ENCODE measurements at regions not wholly inside any gene's neighbourhood (a gene's known extent, or its start where the extent isn't known, plus 50 kb on each side); places are given as distances from the start of the nearest gene placed in this dataset.
"Not testable (repeated sequence)": the region's sequence is repeated elsewhere in the genome, so short reads cannot be mapped to it uniquely, and the experiment has no call there.

DNA sequence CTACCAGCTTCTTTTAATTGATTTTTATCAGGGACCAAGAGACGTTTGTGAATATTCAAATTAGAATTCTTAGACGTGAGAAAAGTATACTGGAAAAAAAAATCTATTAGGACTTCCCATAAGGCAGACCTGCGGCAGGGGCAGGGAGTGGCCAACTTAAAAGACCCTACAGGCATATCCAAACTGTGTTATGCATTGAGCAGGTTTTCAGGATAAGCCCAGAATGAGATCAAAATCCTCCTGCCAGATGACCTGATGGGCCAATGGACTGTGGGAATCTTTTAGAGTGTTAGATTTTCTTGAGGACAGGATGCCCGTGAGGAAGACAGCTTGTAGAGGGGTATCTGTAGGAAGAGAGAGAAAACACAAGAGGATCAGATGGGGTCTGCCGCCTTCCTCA lies 391.5 kb downstream of the CD83 start:
- DNase-seq: no peak

DNA sequence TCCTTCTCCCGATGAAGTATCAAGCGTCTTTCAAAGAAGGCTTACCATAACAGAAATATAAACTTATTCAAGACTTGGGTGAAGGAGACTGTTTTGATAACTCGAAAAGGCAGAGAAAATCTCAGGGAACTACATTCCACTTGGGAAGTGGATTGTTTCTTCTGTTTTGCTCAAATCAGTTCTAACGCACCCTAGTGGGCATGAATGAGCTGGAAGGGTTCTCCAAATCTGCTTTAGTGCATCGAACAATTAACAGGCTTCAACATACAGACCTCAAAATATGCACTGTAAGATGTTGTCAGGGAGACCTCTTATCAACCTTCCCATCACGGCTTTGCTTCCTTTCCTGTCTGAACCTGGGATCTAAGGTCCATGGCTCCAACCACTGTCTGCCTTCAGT lies 392.5 kb downstream of the CD83 start:
- DNase-seq: no peak

DNA sequence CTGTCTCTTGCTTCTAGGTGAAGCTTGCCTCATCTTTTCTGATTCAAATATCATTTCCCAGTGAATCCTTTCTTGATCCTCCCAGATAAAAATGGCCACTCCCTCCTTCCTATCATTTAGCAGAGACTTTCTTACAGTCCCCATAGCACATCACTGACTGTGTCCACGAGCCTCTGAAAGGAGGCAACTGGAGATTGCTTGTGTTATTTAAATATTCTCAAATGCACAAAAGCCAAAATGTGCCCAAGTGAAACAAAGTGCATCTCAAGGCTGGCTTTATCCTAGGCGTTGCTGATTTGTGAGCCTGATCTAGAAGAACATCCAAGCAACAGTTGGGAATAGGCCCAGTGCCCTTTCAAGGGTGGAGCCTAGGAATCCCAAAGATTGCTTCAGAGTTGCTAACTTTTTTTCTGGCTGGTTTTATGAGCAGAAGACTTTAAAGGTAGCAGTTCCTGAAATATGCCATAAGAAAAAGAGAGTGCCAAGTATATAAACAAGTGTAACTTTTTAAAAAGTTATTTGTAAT lies 393.6 kb downstream of the CD83 start:
- no peak for DNase-seq

DNA sequence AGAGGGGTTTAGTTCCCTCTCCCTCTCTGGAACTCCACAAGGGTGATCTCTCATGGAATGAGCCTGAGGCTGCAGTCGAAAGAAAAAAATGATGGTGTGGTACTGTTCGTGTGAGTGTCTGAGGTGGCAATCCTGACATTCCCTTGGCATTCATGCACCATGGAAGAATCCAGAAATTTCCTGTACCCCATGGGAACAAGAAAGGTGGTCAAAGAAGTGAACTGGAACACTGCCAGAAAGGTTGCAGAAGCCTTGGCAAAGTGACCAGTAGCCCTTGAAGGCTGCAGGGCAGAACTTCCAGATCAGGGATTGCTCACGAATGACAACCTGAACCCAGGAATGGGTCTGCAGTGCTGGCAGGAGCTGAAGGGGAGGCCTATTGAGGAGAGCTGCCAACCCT lies 394.7 kb downstream of the CD83 start:
- no peak for DNase-seq

DNA sequence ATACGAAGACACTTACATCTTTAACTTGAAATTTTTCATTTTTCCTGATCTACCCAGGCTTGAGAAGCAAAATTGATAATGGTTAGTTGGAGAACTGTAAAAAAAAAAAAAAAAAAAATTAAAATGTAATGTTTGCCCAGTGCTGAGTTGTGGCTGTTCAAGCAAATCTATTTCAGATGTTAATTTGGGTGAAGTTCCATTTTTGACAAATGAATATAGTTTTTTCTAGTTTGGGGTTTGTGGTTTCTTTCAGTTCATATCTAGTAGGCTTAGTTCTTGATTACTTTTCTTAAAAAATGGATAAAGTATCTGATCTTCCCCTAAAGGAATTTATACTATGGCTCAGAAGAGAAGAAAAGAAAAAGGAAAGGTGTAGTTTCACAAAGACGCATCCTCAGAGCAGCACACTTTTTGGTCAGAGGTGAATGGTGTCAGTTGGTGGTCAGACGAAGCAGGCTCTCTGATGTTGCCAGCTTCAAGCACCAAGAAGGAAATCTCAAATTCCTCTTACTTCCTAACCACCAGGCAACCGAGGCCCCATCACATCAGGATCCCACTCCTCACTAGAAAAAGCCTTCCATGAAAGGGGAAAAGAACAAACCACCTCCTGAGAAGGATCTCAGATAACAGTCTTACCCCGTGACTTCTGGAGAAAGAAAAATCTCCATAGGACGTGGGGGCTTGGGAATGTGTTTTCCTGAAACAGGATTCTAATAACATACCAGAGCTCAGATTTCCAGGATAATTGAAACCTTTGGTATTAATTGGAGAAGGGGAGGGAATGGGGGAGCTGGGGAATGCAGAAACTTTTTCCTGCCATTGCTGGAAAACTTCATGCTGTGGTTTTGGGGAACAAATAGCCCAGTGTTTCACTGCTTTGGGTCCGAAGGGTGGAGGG lies 396.2 kb downstream of the CD83 start:
- no peak for DNase-seq

DNA sequence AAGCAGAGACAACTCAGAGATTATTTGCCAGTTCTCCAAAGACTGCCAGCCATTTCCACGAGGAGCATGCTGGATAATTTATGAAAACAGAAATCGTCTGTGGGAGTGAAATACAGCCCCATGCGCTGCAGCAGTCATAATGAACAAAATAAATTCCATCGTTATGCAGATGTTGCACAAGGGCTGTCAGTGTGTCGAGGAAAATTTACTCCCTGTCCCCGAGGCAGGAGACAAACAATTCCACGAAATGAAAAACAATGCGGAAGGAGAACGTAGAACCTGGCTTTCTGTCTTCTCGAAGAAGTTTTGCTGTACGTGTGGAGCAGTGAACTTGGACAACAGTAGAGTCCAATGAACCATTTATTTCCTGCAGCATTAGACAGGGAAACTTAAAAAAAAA lies 399.4 kb downstream of the CD83 start:
- DNase-seq: no peak

DNA sequence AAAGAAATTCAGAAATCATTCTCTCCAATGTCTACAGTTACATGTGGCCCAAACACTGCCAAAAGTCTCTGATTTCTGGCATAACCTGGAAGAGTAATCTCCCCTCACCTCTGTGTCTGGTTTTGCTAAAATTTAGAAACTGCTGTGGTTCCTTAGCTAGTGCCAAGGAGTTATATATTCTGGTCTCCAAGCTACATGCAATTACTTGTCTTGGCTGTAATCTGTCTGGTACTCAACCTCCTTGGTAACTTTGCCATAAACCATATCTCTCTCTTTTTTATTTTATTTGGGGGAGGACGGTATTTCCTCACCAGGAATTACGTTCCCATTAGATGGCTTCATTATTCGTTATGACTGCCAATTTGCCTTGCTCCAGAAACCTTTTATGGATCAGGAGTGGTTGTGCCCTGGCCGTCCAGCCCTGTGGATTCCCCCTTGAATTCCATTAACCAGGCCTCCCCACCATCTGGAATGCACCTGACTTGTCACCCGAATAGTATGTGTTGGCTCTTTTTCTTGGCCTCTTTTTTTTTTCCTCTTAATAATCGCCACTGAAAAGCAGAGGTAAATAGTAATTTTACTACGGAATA lies 400.0 kb downstream of the CD83 start:
- no peak for DNase-seq

DNA sequence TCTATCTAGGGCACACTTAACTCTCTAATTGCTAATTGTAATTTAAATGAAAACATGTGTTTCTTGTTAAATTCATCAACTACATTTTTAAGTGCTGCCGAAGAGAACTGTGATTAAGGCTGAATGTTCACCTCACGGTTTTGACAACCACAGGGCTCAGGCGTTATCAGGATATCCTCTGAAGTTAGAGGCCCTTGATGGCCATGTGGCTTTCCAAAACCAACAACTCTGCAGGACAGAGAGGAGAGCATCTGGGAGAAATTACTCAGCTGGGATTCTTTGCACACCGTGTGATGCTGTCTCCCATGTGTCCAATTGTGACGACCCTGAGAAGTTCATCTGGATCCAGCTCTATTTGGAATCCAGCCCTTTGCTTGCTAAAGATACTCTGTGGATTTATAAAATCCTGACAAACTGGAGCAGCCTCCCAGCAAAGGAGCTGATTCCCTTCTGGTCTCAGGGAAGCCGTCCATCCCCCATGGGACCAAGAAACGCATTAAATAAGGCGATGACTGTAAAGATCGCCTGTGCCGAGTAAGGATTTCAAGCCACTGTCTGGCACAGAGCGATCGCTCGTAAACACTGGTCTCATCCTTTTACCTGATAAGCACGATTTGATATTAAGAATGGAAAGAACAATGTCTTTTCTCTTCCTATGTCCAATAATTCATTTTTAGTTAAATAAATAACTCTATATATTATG lies 401.1 kb downstream of the CD83 start:
- DNase-seq: no peak

DNA sequence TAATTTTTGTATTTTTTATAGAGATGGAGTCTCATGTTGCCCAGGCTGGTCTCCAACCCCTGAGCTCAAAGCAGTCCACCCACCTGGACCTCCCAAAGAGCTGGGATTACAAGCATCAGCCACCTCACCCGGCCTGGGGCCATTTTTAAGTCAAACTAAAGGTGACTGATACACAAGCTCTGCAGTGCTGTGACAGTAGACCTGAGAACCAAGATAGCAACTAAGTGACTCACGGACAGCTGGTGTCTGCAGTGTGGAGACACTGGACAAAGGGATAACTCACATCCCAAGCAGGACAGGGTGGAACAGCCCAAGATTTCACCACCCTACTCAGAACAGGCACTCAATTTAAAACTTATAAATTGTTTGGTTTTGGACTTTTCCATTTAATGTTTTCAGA lies 402.5 kb downstream of the CD83 start:
- no peak for DNase-seq

DNA sequence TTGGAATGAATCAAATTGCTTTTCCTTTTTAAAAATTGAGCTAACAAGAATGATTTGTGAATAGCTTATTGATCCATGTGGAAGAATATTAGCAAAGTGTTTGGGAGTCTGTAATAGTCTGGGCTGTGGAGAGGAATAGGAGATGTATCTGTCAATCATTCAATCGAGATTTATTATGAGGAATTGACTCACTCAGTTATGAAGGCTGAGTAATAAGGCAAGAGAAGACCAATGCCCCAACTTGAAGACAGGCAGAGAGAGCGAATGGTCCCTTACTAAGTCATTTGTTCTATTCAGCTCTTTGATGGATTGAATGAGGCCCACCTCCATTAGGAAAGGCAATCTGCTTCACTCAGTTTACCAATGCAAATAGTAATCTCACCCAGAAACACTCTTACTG lies 403.0 kb downstream of the CD83 start:
- DNase-seq: no peak

DNA sequence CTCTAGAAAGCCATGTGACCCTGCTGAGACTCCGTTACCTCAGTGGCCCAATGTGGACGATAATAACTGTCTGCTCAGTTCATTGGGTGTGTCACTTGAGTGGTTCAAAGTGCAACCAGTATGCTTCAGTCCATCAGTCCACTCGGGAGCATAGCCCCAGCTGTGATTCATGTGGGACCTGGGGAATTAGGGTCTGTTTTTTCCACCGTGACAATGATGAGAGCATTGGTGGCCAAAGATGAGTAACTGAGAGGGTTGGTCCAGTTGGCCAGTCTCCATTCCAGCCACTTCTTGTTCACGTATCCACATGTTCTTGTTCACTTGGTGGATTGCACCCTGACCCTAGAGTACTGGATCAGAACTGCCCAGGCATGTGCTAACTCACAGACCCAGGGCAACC lies 403.6 kb downstream of the CD83 start:
- no peak for DNase-seq

DNA sequence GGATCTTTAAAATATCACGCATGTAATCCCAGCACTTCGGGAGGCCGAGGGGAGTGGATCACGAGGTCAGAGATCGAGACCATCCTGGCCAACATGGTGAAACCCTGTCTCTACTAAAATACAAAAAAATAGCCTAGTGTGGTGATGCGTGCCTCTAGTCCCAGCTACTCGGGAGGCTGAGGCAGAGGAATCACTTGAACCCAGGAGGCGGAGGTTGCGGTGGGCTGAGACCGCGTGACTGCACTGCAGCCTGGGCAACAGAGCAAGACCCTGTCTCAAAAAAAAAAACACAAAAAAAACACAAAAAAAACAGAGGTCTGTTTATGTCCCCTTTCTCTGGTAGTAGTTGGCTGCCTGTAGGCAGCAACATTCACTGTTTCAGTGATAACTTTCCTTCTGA lies 404.3 kb downstream of the CD83 start:
- not testable (repeated sequence) for DNase-seq

DNA sequence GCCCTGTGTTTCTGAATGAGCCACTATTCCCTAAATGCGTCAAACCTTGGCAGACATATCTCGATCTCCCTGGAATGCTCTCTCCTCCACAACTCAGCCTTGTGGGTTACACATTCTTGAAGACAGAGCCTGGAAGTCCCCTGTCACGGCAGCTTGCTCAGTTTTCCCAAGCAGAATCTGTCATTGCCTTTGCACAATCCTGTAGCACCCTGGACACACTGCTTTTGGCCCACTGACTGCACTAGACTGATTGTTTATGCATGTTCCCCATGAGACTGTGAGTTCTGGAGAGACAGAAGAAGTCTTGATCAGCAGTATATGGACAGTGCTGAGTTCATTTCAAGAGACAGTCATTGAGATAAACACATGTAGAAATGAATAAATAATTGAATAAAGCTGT lies 406.7 kb downstream of the CD83 start:
- DNase-seq: no peak

DNA sequence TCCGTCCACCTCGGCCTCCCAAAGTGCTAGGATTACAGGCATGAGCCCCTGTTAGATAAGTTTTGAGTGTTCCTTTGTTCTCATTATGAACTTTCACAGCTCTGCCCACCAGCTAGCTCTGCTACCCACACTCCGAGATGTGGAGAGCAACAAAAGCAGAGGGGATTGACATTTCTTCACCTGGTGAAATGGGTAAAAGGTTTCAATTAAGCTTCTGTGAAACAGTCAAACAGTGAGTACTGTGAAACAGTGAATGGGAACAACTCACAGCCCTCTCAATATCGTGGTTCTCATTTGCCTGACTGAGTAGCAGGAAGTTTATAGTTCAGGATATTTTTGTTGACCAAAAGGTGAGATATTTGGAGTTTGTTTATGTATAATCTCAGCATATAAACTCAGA lies 412.8 kb downstream of the CD83 start:
- DNase-seq: no peak

DNA sequence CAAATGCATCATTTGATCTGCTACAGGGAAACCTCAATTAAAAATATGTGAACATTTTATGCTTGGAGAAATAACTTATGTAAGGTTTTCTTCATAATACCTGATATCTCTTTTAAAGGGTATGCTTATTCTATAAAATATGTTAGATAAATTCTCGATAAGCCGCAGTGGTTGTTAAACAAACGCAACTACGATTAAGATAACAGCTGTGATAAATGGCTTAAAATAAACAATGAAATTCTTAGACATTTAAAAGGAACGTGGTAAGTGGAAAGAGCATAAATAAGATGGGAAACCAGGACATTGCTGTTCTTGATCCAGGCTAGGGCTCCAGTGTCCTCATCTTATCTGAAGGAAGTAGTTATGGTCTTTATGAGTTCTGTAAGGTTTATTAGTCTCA lies 415.9 kb downstream of the CD83 start:
- no peak for DNase-seq

DNA sequence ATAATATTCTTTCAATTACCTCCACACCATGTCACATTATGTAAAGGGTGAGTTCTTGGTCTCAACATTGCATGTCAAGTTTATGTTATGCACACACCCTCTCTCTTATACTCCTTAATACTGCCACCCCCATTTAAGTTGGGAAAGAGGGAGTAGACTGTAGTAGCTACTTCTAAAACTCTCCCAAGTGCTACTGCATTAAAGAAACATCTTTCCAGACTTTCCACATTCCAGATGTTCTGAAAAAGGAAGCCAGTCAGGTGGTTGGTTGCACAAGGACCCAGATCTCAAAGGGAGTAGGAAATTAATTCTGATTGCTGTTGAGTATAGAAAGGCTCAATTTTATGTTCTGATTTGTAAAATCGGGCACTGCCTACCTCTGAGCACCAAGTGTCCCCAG lies 419.5 kb downstream of the CD83 start:
- DNase-seq: no peak

DNA sequence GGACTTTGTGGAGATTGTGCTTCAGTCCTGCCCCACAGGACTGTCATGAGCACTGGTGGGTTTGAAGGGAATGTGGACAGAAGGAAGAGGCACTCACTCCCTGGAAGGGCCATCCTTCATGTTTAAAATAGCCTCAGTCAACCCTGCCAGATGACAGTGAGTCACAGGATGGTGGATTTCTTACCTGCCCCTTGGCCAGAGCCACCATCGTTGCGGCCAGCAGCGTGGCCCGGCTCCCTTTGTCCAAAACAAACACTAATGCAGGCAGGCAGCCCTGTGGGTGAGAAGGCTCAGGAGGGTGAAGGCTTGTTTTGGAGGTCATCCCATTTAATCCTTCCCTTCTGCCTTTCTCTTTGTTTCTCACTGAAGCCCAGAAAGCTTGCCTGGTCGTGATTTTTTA lies 422.7 kb downstream of the CD83 start:
- no peak for DNase-seq

DNA sequence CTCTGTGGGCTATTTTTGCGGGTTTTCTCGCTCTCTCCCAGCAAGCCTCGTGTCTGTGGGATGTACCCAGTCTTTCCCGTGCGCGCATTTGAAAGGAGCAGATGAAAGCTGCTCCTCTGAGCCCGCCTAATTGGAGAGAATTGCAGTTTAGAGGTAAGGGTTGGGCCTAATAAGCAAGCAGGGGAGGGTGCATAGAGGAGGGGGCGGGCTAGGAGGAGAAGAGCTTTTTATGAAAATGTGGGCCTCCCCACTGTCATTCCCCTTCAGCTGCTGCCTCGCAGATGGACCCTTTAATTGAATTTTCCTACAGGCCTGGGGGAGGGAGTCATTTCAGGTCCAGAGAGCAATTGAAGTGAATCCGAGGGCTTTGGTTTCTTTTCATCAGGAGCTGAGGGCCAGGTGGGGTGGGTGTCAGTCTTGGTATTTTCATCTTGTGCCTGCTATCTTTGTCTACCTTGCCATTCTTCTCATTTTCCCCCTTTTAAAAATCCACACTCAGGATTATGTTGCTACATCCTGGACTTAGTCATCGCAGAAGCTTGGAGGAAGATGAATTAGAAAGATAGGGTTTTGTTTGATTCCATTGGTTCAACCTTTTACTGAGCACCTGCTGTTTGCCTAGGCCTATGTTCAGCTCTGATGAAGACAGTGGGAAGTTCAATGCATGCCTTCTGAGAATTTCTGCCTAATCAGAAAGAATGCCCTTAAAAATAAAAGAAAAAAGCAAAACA lies 423.4 kb downstream of the CD83 start:
- no peak for DNase-seq

DNA sequence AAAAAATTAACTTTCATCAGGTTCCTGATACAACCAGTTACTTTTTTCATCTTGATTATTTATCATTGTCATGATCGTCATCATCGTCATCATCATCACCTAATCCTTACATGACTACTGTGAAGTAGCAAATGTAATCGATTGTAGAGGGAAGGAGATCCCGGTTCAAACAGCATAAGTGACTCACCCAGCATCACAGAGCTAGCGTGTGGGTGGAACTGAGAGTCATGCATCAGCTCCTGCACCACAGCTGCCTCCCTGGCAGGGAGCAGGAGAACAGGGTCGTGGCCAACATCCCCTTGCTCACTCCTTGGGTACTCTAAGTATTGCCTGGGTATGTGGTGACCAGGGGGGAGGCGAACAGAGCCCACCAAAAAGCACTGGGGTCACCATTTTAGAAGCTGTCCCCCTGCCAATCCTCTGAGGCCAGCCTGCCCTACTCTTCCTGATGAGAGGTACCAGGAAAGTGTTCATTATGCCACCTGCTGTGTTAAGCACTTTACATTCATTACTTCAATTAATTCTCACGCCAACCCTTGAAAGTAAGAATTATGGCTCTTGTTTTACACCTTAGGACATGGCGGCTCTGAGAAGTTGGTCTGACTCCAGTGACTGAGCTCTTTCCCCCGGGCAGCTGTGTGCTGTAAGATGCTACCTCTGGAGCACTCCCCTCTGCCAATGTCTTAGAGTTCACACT lies 425.2 kb downstream of the CD83 start:
- DNase-seq: peak; percentile 66

DNA sequence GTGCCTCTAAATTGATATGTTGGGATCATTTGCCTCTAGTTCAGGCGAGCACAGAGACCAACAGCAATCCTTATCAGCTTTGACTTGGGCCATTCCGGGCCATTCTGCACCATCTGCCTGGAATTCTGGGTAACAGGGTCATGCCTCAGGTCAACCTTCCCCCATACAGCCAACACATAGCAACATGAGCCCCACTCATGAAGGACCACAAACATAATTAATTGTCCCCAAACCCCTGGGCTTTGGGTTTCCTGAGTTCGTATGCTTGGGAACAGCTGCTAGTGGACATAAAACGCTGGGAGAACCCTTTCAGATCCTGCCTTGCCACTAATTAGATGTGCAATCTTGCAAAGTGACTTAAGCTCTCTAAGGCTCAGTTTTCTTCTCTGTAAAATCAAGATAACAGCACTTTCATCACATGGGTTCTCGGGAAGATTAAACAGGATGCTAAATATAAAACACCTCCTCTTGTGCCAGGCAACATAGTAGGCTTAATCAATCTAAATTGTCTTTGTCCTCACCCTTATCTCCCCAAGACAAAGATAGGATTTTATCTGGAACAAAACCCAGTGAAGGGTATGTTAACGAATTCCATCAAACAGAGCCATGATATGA lies 426.5 kb downstream of the CD83 start:
- no peak for DNase-seq

DNA sequence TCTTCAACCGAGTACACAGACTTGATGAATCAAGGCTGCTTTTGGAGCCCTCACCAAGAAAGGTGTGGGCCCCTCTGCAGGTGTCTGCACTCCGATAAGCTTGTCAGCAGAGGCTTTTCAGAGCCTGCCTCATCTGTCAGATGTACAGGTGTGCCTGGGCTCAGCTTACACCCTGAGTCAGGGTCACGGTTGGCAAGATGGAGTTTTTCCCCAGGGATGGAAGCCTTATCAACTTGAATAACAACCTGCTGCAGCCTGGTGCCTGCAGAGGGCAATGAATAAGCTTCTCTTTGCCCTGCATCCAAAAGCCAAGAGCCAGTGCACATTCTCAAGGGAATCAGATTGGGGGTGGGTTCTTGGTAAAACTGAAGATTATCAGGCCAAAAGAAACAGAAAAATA lies 427.1 kb downstream of the CD83 start:
- DNase-seq: no peak

DNA sequence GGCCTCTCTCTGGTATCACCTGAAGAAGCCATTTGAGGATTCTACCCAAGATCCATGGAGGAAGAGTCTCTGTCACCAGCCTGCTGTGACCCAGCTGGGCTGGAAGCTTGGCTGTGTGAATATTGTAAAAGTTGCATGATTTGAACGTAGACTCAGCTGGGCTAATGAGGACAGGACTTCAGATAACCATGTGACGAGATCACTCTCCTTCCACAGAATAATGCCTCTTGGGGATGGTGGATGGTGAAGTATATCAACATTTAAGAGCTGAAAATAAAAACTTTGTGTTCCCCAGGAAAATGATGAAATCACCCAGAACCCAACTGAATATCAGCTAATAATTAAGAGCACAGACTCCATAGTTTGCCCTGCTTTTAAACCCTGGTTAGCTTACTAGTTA lies 427.9 kb downstream of the CD83 start:
- DNase-seq: no peak
